GM21390 (cell line): ENCODE measurements at regions not wholly inside any gene's neighbourhood (a gene's known extent, or its start where the extent isn't known, plus 50 kb on each side); places are given as distances from the start of the nearest gene placed in this dataset.
"Not testable (repeated sequence)": the region's sequence is repeated elsewhere in the genome, so short reads cannot be mapped to it uniquely, and the experiment has no call there.

ENCODE experiments used
- ATAC-seq: cut with Tn5 transposase; IDR thresholded peaks from one replicate; pipeline ENCODE4 v1.9.1; 2021; ENCODE audit not compliant: unreplicated experiment

- ATAC-seq, result no peak
Observed at GRCh38 chr1:165965857-165966256, 138.4 kb downstream of the UCK2 start.

- not testable (repeated sequence) for ATAC-seq
Observed at GRCh38 chr1:165969366-165969765, 142.0 kb downstream of the UCK2 start.

- no peak for ATAC-seq
Observed at GRCh38 chr1:165974598-165975131, 147.3 kb downstream of the UCK2 start.

- no peak for ATAC-seq
Observed at GRCh38 chr1:165988275-165988674, 160.9 kb downstream of the UCK2 start.

DNA sequence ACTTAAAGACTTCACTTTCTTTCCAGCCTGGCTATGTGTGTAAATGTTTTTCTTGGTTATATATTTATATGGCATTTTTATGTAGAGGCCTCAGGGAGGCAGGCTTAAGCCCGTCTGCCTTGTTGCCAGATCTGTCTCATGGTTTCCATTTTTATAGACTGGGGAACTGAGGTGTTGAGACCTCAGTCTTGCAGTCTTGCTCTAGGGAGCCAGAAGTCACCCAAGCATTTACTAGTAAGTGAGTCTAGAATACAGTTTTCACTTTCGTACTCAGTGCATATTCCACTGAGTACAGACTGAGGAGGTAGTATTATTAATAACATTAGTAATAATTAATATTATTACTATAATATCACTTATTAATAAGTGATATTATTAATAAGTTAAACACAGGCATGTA, 161.4 kb downstream of the UCK2 start:
- peak; percentile 58 for ATAC-seq

- no peak for ATAC-seq
Observed at GRCh38 chr1:165992533-165992932, 165.1 kb downstream of the UCK2 start.

- no peak for ATAC-seq
Observed at GRCh38 chr1:165994107-165994506, 166.7 kb downstream of the UCK2 start.

GRCh38 chr1:165999826-166000225, 167.0 kb downstream of the FAM78B start:
- ATAC-seq, result no peak

DNA sequence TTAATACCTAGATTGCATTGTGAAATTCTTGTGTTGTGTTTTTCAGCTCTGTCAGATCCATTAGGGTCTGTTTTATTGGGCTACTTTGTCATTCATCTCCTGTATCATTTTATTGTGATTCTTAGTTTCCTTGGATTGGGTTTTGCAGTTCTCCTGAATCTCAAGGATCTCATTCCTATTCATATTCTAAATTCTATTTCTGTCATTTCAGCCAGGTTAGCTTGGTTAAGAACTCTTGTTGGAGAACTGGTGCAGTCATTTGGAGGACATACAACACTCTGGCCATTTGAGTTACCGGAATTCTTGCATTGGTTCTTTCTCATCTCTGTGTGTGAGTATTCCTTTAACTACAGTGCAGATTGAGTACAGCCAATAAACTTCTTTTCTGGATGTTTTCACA, 159.6 kb downstream of the FAM78B start:
- no peak for ATAC-seq

GRCh38 chr1:166013232-166013631, 153.6 kb downstream of the FAM78B start:
- ATAC-seq, result no peak

GRCh38 chr1:166017395-166017794, 149.4 kb downstream of the FAM78B start:
- no peak for ATAC-seq
